ENCODE measurements at regions not wholly inside any gene's neighbourhood (a gene's known extent, or its start where the extent isn't known, plus 50 kb on each side); places are given as distances from the start of the nearest gene placed in this dataset.
A peak's percentile ranks its signal among the peaks of the same experiment; 100 is the strongest.

GRCh38 chr13:84896128-84896527 is 903.1 kb downstream of the SLITRK6 start:
- Histone ChIP-seq H3K27ac (no peak overlapping the region), H4K20me1 (ENCODE audit: insufficient read depth, poor library complexity, severe bottlenecking) (no peaks in the 10 kb centered on the region), H3K9me3 (ENCODE audit: low read depth) (no peaks in the 10 kb centered on the region), H3K4me3 (no peak overlapping the region), H3K79me2 (no peaks in the 10 kb centered on the region), H3K4me1 (ENCODE audit: insufficient read depth) (no peaks in the 10 kb centered on the region), H3K9me2 (replicated peaks; ENCODE audit: insufficient read depth) (no peaks in the 10 kb centered on the region), H3K36me3 (replicated peaks; ENCODE audit: insufficient read depth, low read depth) (no peaks in the 10 kb centered on the region), H2AFZ (no peak overlapping the region), H3K27me3 (no peaks in the 10 kb centered on the region), H3K4me2 (no peak overlapping the region)
- TF ChIP-seq EZH2 (IDR thresholded peaks at IDR 0.05; ENCODE audit: borderline replicate concordance) (no peak), CTCF (IDR thresholded peaks at IDR 0.05; ENCODE audit: poor library complexity) (peak; percentile 79), EZH2phosphoT487 (IDR thresholded peaks at IDR 0.05; ENCODE audit: low read depth, severe bottlenecking, unreplicated experiment) (no peak)
- 10% methylated on average over 9 of the region's 9 CpGs for WGBS (ENCODE audit: low lambda C conversion rate, missing lambda C conversion rate)
- DNase-seq (ENCODE audit: low spot score) = peak; percentile 58

- no peak overlapping the region for H3K4me2 ChIP-seq
- no peaks in the 10 kb centered on the region for H3K79me2 ChIP-seq
- DNase-seq (ENCODE audit: low spot score) = no peak
- no peaks in the 10 kb centered on the region for H3K27me3 ChIP-seq
- H3K9me3 ChIP-seq (ENCODE audit: low read depth) = no peaks in the 10 kb centered on the region
- no peak overlapping the region for H3K4me3 ChIP-seq
- H3K9me2 ChIP-seq (replicated peaks; ENCODE audit: insufficient read depth) = no peaks in the 10 kb centered on the region
- no peak overlapping the region for H3K27ac ChIP-seq
- H2AFZ ChIP-seq = no peak overlapping the region
- TF ChIP-seq EZH2phosphoT487 (IDR thresholded peaks at IDR 0.05; ENCODE audit: low read depth, severe bottlenecking, unreplicated experiment) = no peak
- TF ChIP-seq EZH2 (IDR thresholded peaks at IDR 0.05; ENCODE audit: borderline replicate concordance) = no peak
- TF ChIP-seq CTCF (IDR thresholded peaks at IDR 0.05; ENCODE audit: poor library complexity) = no peak
- no peaks in the 10 kb centered on the region for H3K36me3 ChIP-seq (replicated peaks; ENCODE audit: insufficient read depth, low read depth)
- WGBS (ENCODE audit: low lambda C conversion rate, missing lambda C conversion rate) = 98% methylated on average over 23 of the region's 23 CpGs
- H4K20me1 ChIP-seq (ENCODE audit: insufficient read depth, poor library complexity, severe bottlenecking) = no peaks in the 10 kb centered on the region
- H3K4me1 ChIP-seq (ENCODE audit: insufficient read depth) = no peaks in the 10 kb centered on the region
Observed at GRCh38 chr13:84894749-84895148, 904.5 kb downstream of the SLITRK6 start.

- H3K4me3 ChIP-seq = no peak overlapping the region
- H2AFZ ChIP-seq = no peak overlapping the region
- H3K9me3 ChIP-seq (ENCODE audit: low read depth) = no peaks in the 10 kb centered on the region
- H3K36me3 ChIP-seq (replicated peaks; ENCODE audit: insufficient read depth, low read depth) = no peaks in the 10 kb centered on the region
- no peaks in the 10 kb centered on the region for H3K79me2 ChIP-seq
- WGBS (ENCODE audit: low lambda C conversion rate, missing lambda C conversion rate) = 92% methylated on average over 6 of the region's 6 CpGs
- no peak overlapping the region for H3K4me2 ChIP-seq
- no peaks in the 10 kb centered on the region for H4K20me1 ChIP-seq (ENCODE audit: insufficient read depth, poor library complexity, severe bottlenecking)
- H3K27ac ChIP-seq = no peak overlapping the region
- H3K27me3 ChIP-seq = no peaks in the 10 kb centered on the region
- no peak for TF ChIP-seq EZH2 (IDR thresholded peaks at IDR 0.05; ENCODE audit: borderline replicate concordance)
- no peak for TF ChIP-seq CTCF (IDR thresholded peaks at IDR 0.05; ENCODE audit: poor library complexity)
- TF ChIP-seq EZH2phosphoT487 (IDR thresholded peaks at IDR 0.05; ENCODE audit: low read depth, severe bottlenecking, unreplicated experiment) = no peak
- H3K9me2 ChIP-seq (replicated peaks; ENCODE audit: insufficient read depth) = no peaks in the 10 kb centered on the region
- no peak for DNase-seq (ENCODE audit: low spot score)
- H3K4me1 ChIP-seq (ENCODE audit: insufficient read depth) = no peaks in the 10 kb centered on the region
Observed at GRCh38 chr13:84885868-84886267, 913.4 kb downstream of the SLITRK6 start.

- Histone ChIP-seq H3K9me3 (ENCODE audit: low read depth) (no peaks in the 10 kb centered on the region), H4K20me1 (ENCODE audit: insufficient read depth, poor library complexity, severe bottlenecking) (no peaks in the 10 kb centered on the region), H3K79me2 (no peaks in the 10 kb centered on the region), H3K27me3 (no peaks in the 10 kb centered on the region), H3K4me2 (no peak overlapping the region), H3K36me3 (replicated peaks; ENCODE audit: insufficient read depth, low read depth) (no peaks in the 10 kb centered on the region), H2AFZ (no peak overlapping the region), H3K4me1 (ENCODE audit: insufficient read depth) (no peaks in the 10 kb centered on the region), H3K27ac (no peak overlapping the region), H3K4me3 (no peak overlapping the region), H3K9me2 (replicated peaks; ENCODE audit: insufficient read depth) (no peaks in the 10 kb centered on the region)
- 86% methylated on average over 3 of the region's 3 CpGs for WGBS (ENCODE audit: low lambda C conversion rate, missing lambda C conversion rate)
- TF ChIP-seq EZH2 (IDR thresholded peaks at IDR 0.05; ENCODE audit: borderline replicate concordance) = no peak
- TF ChIP-seq CTCF (IDR thresholded peaks at IDR 0.05; ENCODE audit: poor library complexity) = no peak
- no peak for TF ChIP-seq EZH2phosphoT487 (IDR thresholded peaks at IDR 0.05; ENCODE audit: low read depth, severe bottlenecking, unreplicated experiment)
- DNase-seq (ENCODE audit: low spot score) = no peak
Observed at GRCh38 chr13:84873951-84874350, 925.3 kb downstream of the SLITRK6 start.
